T-cell (primary cell): ENCODE measurements at regions not wholly inside any gene's neighbourhood (a gene's known extent, or its start where the extent isn't known, plus 50 kb on each side); places are given as distances from the start of the nearest gene placed in this dataset.

Experiments
- ATAC-seq, 4 experiments: fragments of 200-7000 bp in 3 of 4; fragments of 150-1000 bp in 1 of 4; cut with Tn5 transposase; replicated peaks in 1 of 4; 1 replicate in 3 of 4; 2 replicates in 1 of 4; pipeline ENCODE4 v1.10.0; 2021; ENCODE audit warnings: moderate library complexity in 3 of 4, mild to moderate bottlenecking in 2 of 4, moderate number of reproducible peaks in 1 of 4
- CTCF ChIA-PET, 2 donors: fragments of 300-600 bp; sonication (Branson Sonifier 250); formaldehyde crosslinking; loops; one replicate each; lab custom pipeline; 2022; ENCODE audit warnings: antibody characterized with exemption in 2 of 2; lab: Charles Lee
- POLR2A ChIA-PET, 2 donors: fragments of 300-600 bp; sonication (Branson Sonifier 250); formaldehyde crosslinking; loops; one replicate each; lab custom pipeline; 2022; ENCODE audit warnings: antibody characterized with exemption in 2 of 2; lab: Charles Lee
- DNase-seq, 35 experiments: peaks; one replicate each; pipeline versions ENCODE4 v3.0.0 to v3.0.0-alpha.2; 2013 to 2023
- H3K27ac ChIP-seq: one replicate; pipeline ENCODE4 v1.5.1; 2013; ENCODE audit warnings: low read length
- H3K27me3 ChIP-seq, 2 experiments: replicated peaks in 1 of 2; 1 replicate in 1 of 2; 2 replicates in 1 of 2; pipeline versions ENCODE4 v1.6.1 to v1.7.0; 2013; ENCODE audit warnings: low read length in 1 of 2, mixed read lengths in 1 of 2; ENCODE audit not compliant: control insufficient read depth in 2 of 2, insufficient read depth in 2 of 2; ENCODE audit errors: extremely low read depth in 1 of 2
- H3K36me3 ChIP-seq, 2 donors: 1 replicate in 1 of 2; 2 replicates in 1 of 2; pipeline versions ENCODE4 v1.6.1 to v1.7.0; 2013; ENCODE audit warnings: low read length in 1 of 2; ENCODE audit not compliant: control insufficient read depth in 2 of 2, insufficient read depth in 1 of 2; ENCODE audit errors: extremely low read depth in 1 of 2
- H3K4me1 ChIP-seq, 2 experiments: 1 replicate in 1 of 2; 2 replicates in 1 of 2; pipeline versions ENCODE4 v1.6.1 to v1.7.0; 2013; ENCODE audit warnings: low read length in 2 of 2, mixed read lengths in 1 of 2; ENCODE audit not compliant: insufficient read depth in 2 of 2, control insufficient read depth in 1 of 2; ENCODE audit errors: extremely low read depth in 1 of 2
- H3K4me3 ChIP-seq, 2 donors: 1 replicate in 1 of 2; 2 replicates in 1 of 2; pipeline versions ENCODE4 v1.5.1 to v1.7.0; 2013; ENCODE audit warnings: mild to moderate bottlenecking in 2 of 2, low read length in 1 of 2, moderate library complexity in 1 of 2; ENCODE audit not compliant: control insufficient read depth in 1 of 2; ENCODE audit errors: extremely low read depth in 1 of 2
- H3K9me3 ChIP-seq: 2 replicates; pipeline ENCODE4 v1.7.0; 2013
- H3K27ac Mint-ChIP-seq, 2 donors: one replicate each; pipeline ENCODE4 v1.8.0; 2020 to 2021; ENCODE audit warnings: mild to moderate bottlenecking in 2 of 2, mixed read lengths in 2 of 2
- H3K27me3 Mint-ChIP-seq, 2 donors: one replicate each; pipeline ENCODE4 v1.8.0; 2021 to 2022; ENCODE audit warnings: mixed read lengths in 2 of 2
- H3K36me3 Mint-ChIP-seq: one replicate; pipeline ENCODE4 v1.8.0; 2021; ENCODE audit warnings: mixed read lengths
- H3K4me1 Mint-ChIP-seq, 3 donors: one replicate each; pipeline ENCODE4 v1.8.0; 2020 to 2022; ENCODE audit warnings: mixed read lengths in 3 of 3, mild to moderate bottlenecking in 1 of 3
- H3K4me3 Mint-ChIP-seq, 3 donors: one replicate each; pipeline ENCODE4 v1.8.0; 2020 to 2022; ENCODE audit warnings: mild to moderate bottlenecking in 3 of 3, mixed read lengths in 3 of 3, moderate library complexity in 3 of 3
- H3K9me3 Mint-ChIP-seq, 3 donors: one replicate each; pipeline ENCODE4 v1.8.0; 2020 to 2022; ENCODE audit warnings: mixed read lengths in 3 of 3
- WGBS: methylation state at CpG from one replicate; pipeline ENCODE4 v1.1.5; 2013; ENCODE audit warnings: missing lambda C conversion rate; ENCODE audit not compliant: insufficient coverage; 5-methylcytosine and 5-hydroxymethylcytosine counted together

- no peak overlapping the region for H3K27ac Mint-ChIP-seq
- no peaks in the 10 kb centered on the region for H3K4me1 Mint-ChIP-seq
- DNase-seq (no peak), ATAC-seq (no peak)
- peaks cover 2 to 18% of the 10 kb centered on the region in 2 donors for H3K27me3 Mint-ChIP-seq
- Histone ChIP-seq H3K4me3 (no peak overlapping the region), H3K36me3 (no peaks in the 10 kb centered on the region), H3K9me3 (no peaks in the 10 kb centered on the region), H3K27me3 (peaks cover 0 to 8% of the 10 kb centered on the region in 2 experiments), H3K4me1 (no peaks in the 10 kb centered on the region), H3K27ac (no peak overlapping the region)
- H3K36me3 Mint-ChIP-seq = no peaks in the 10 kb centered on the region
- ChIA-PET POLR2A (no interaction called here), CTCF (no interaction called here)
- no peak overlapping the region for H3K4me3 Mint-ChIP-seq
- H3K9me3 Mint-ChIP-seq = peaks cover 0 to 7% (median 0%) of the 10 kb centered on the region in 3 donors
- WGBS = 80% methylated on average over 1 of the region's 2 CpGs
Measured at GRCh38 chr12:105955976-105956375, 182.8 kb downstream of the NUAK1 start.

GRCh38 chr12:105956662-105957457 is 181.9 kb downstream of the NUAK1 start:
- Histone ChIP-seq H3K27me3 (peaks cover 0 to 8% of the 10 kb centered on the region in 2 experiments), H3K36me3 (no peaks in the 10 kb centered on the region), H3K9me3 (no peaks in the 10 kb centered on the region), H3K4me1 (no peaks in the 10 kb centered on the region), H3K4me3 (no peak overlapping the region), H3K27ac (no peak overlapping the region)
- ATAC-seq (no peak), DNase-seq (no peak)
- Mint-ChIP-seq H3K36me3 (no peaks in the 10 kb centered on the region), H3K4me1 (no peaks in the 10 kb centered on the region), H3K9me3 (peaks cover 0 to 7% (median 0%) of the 10 kb centered on the region in 3 donors), H3K27ac (no peak overlapping the region), H3K27me3 (peaks cover 2 to 18% of the 10 kb centered on the region in 2 donors), H3K4me3 (no peak overlapping the region)
- POLR2A ChIA-PET = no interaction called here
- CTCF ChIA-PET = no interaction called here
- WGBS = no CpG with 5 or more reads among the region's 2 CpGs

- POLR2A ChIA-PET = no interaction called here
- no peak overlapping the region for H3K27ac ChIP-seq
Measured at GRCh38 chr12:105960319-105961083, 178.3 kb downstream of the NUAK1 start.

GRCh38 chr12:105961821-105962671 is 176.7 kb downstream of the NUAK1 start:
- WGBS = 90% methylated on average over 1 of the region's 1 CpG
- DNase-seq (no peak), ATAC-seq (no peak)
- Mint-ChIP-seq H3K4me3 (no peak overlapping the region), H3K4me1 (no peaks in the 10 kb centered on the region), H3K36me3 (no peaks in the 10 kb centered on the region), H3K27ac (no peak overlapping the region), H3K9me3 (peaks cover 0 to 8% (median 0%) of the 10 kb centered on the region in 3 donors), H3K27me3 (peaks cover 2 to 10% of the 10 kb centered on the region in 2 donors)
- ChIA-PET CTCF (no interaction called here), POLR2A (no interaction called here)
- Histone ChIP-seq H3K27ac (no peak overlapping the region), H3K4me1 (no peaks in the 10 kb centered on the region), H3K4me3 (no peak overlapping the region), H3K27me3 (peaks cover 0 to 7% of the 10 kb centered on the region in 2 experiments), H3K36me3 (no peaks in the 10 kb centered on the region), H3K9me3 (no peaks in the 10 kb centered on the region)

More at GRCh38 chr12:105960319-105961083, 178.3 kb downstream of the NUAK1 start:
- ATAC-seq = no peak
- 8% methylated on average over 1 of the region's 3 CpGs for WGBS
- no peak overlapping the region for H3K4me3 Mint-ChIP-seq
- no peaks in the 10 kb centered on the region for H3K36me3 Mint-ChIP-seq
- no peaks in the 10 kb centered on the region for H3K9me3 ChIP-seq
- CTCF ChIA-PET = no interaction called here
- no peak overlapping the region for H3K4me3 ChIP-seq
- no peaks in the 10 kb centered on the region for H3K4me1 ChIP-seq
- H3K9me3 Mint-ChIP-seq = peaks cover 0 to 8% (median 0%) of the 10 kb centered on the region in 3 donors
- H3K27me3 Mint-ChIP-seq = peaks cover 2 to 18% of the 10 kb centered on the region in 2 donors
- no peak for DNase-seq
- no peak overlapping the region for H3K27ac Mint-ChIP-seq
- H3K36me3 ChIP-seq = no peaks in the 10 kb centered on the region
- peaks cover 0 to 6% of the 10 kb centered on the region in 2 experiments for H3K27me3 ChIP-seq
- H3K4me1 Mint-ChIP-seq = no peaks in the 10 kb centered on the region

- Mint-ChIP-seq H3K4me3 (no peak overlapping the region), H3K27me3 (peaks cover 0 to 3% of the 10 kb centered on the region in 2 donors), H3K9me3 (peaks cover 0 to 5% (median 0%) of the 10 kb centered on the region in 3 donors), H3K27ac (no peak overlapping the region), H3K4me1 (no peaks in the 10 kb centered on the region), H3K36me3 (no peaks in the 10 kb centered on the region)
- POLR2A ChIA-PET = no interaction called here
- peaks cover 0 to 2% of the 10 kb centered on the region in 2 experiments for H3K27me3 ChIP-seq
- 11% methylated on average over 1 of the region's 5 CpGs for WGBS
- ATAC-seq = no peak
- H3K4me1 ChIP-seq = no peaks in the 10 kb centered on the region
- no peaks in the 10 kb centered on the region for H3K9me3 ChIP-seq
- H3K4me3 ChIP-seq = no peak overlapping the region
- H3K36me3 ChIP-seq = no peaks in the 10 kb centered on the region
- no peak overlapping the region for H3K27ac ChIP-seq
- no peak for DNase-seq
- CTCF ChIA-PET = no interaction called here
Measured at GRCh38 chr12:105967038-105967776, 171.5 kb downstream of the NUAK1 start.
